ENCODE measurements at regions not wholly inside any gene's neighbourhood (a gene's known extent, or its start where the extent isn't known, plus 50 kb on each side); places are given as distances from the start of the nearest gene placed in this dataset.

DNA sequence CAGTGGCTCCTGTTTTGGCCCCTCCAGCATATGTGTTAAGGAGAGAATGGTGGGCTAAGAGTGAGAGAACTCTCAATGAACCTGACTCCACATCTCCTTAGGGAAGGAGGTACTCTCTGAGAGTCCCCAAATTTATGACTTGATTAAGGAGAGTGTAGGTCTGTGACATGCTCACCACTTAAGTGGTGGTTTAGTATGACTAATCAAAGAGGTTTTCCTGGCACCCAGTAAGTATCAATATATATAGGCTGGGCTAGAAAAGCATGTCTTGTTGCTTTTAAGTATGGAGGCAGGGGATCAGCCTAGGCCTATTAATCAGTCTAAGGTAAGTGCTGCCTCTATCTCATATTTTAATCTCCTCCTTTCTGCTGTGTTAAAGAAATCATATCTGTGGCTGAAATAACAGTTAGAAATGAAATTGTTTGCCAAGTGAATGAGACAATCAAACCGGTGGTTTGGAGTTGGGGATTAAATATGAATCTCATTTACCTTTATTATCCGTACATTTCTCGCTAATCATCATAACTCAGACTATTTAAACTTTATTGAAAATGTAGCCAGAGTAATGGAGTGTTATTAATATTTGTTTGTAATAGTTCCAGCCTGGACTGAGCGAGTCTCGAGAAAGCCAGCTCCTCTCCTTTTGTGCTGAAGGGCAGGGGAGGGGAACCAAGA is 107.7 kb upstream of the MEIS1 start:
- Histone ChIP-seq H3K4me3 (replicated peaks; ENCODE audit: insufficient read depth, low read length) (no peak overlapping the region), H3K27ac (replicated peaks) (no peak overlapping the region), H3K27me3 (ENCODE audit: insufficient read depth, poor library complexity, severe bottlenecking) (no peaks in the 10 kb centered on the region)
- no peak for DNase-seq (ENCODE audit: low read depth in 1 of 2, low spot score in 1 of 2)
- TF ChIP-seq, protein P1, sequence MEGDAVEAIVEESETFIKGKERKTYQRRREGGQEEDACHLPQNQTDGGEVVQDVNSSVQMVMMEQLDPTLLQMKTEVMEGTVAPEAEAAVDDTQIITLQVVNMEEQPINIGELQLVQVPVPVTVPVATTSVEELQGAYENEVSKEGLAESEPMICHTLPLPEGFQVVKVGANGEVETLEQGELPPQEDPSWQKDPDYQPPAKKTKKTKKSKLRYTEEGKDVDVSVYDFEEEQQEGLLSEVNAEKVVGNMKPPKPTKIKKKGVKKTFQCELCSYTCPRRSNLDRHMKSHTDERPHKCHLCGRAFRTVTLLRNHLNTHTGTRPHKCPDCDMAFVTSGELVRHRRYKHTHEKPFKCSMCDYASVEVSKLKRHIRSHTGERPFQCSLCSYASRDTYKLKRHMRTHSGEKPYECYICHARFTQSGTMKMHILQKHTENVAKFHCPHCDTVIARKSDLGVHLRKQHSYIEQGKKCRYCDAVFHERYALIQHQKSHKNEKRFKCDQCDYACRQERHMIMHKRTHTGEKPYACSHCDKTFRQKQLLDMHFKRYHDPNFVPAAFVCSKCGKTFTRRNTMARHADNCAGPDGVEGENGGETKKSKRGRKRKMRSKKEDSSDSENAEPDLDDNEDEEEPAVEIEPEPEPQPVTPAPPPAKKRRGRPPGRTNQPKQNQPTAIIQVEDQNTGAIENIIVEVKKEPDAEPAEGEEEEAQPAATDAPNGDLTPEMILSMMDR (IDR thresholded peaks at IDR 0.05; ENCODE audit: insufficient read depth, low read length), result no peak
- TF ChIP-seq SPI1 (IDR thresholded peaks at IDR 0.05; ENCODE audit: borderline replicate concordance, low read depth) (no peak), POLR2AphosphoS5 (IDR thresholded peaks at IDR 0.05; ENCODE audit: low read depth) (no peak), GABPA (IDR thresholded peaks at IDR 0.05; ENCODE audit: low read depth) (no peak)
- TF ChIP-seq, protein P2, sequence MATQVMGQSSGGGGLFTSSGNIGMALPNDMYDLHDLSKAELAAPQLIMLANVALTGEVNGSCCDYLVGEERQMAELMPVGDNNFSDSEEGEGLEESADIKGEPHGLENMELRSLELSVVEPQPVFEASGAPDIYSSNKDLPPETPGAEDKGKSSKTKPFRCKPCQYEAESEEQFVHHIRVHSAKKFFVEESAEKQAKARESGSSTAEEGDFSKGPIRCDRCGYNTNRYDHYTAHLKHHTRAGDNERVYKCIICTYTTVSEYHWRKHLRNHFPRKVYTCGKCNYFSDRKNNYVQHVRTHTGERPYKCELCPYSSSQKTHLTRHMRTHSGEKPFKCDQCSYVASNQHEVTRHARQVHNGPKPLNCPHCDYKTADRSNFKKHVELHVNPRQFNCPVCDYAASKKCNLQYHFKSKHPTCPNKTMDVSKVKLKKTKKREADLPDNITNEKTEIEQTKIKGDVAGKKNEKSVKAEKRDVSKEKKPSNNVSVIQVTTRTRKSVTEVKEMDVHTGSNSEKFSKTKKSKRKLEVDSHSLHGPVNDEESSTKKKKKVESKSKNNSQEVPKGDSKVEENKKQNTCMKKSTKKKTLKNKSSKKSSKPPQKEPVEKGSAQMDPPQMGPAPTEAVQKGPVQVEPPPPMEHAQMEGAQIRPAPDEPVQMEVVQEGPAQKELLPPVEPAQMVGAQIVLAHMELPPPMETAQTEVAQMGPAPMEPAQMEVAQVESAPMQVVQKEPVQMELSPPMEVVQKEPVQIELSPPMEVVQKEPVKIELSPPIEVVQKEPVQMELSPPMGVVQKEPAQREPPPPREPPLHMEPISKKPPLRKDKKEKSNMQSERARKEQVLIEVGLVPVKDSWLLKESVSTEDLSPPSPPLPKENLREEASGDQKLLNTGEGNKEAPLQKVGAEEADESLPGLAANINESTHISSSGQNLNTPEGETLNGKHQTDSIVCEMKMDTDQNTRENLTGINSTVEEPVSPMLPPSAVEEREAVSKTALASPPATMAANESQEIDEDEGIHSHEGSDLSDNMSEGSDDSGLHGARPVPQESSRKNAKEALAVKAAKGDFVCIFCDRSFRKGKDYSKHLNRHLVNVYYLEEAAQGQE (IDR thresholded peaks at IDR 0.05; ENCODE audit: insufficient replicate concordance, low read depth), result no peak

DNA sequence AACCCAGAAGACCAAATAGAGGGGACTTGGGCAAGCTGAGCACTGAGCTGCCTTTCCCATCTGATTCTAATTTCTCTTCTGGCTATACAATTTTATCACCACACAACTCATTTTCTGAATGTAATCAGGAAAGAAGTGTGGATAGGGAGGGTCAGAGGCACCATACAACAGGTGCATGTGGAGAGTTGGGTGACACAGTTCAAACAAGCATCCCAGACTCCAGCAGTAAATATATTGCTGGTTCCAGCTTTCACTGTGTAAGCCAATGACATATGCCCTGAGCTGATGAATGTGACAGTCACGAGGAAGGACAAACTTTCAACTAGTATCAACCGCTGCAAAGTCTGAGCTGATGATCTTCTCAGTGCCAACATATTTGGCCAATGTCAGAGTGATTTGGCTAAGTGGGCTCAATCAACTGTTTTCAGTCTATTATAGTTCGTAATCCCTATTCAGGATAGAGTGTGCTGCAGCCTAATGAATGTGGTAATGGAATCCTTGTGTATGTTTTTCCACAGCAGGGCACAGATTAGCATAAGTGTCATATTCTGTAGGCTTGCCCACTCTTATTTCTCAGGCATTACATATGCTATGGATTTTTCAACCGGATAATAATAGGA is 109.9 kb upstream of the MEIS1 start:
- TF ChIP-seq SPI1 (IDR thresholded peaks at IDR 0.05; ENCODE audit: borderline replicate concordance, low read depth), result no peak
- TF ChIP-seq POLR2AphosphoS5 (IDR thresholded peaks at IDR 0.05; ENCODE audit: low read depth), result no peak
- TF ChIP-seq, protein P1 (IDR thresholded peaks at IDR 0.05; ENCODE audit: insufficient read depth, low read length), result no peak
- TF ChIP-seq, protein P2 (IDR thresholded peaks at IDR 0.05; ENCODE audit: insufficient replicate concordance, low read depth), result no peak
- TF ChIP-seq GABPA (IDR thresholded peaks at IDR 0.05; ENCODE audit: low read depth), result no peak
- Histone ChIP-seq H3K4me3 (replicated peaks; ENCODE audit: insufficient read depth, low read length) (no peak overlapping the region), H3K27ac (replicated peaks) (no peak overlapping the region), H3K27me3 (ENCODE audit: insufficient read depth, poor library complexity, severe bottlenecking) (no peaks in the 10 kb centered on the region)
- no peak for DNase-seq (ENCODE audit: low read depth in 1 of 2, low spot score in 1 of 2)

DNA sequence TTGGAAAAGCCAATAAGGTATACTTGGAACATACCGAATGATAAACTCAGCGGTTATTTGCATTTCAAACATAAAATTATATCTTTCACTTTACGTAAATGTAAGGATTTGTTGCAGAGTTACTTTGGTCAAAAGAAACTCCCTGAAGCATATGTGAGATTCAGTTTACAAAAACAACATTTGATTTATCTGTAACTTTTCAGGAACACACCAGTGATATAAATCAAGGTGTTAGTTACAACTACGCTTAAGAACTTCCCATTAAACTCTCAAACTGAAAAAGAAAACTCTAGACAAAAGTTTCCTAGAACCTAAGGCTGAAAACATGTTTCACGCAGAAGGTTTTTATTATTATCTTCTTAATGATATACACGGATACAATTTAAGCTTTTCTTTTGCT is 110.6 kb upstream of the MEIS1 start:
- Histone ChIP-seq H3K4me3 (replicated peaks; ENCODE audit: insufficient read depth, low read length) (no peak overlapping the region), H3K27me3 (ENCODE audit: insufficient read depth, poor library complexity, severe bottlenecking) (no peaks in the 10 kb centered on the region), H3K27ac (replicated peaks) (no peak overlapping the region)
- DNase-seq (ENCODE audit: low read depth in 1 of 2, low spot score in 1 of 2), result no peak
- TF ChIP-seq SPI1 (IDR thresholded peaks at IDR 0.05; ENCODE audit: borderline replicate concordance, low read depth) (no peak), POLR2AphosphoS5 (IDR thresholded peaks at IDR 0.05; ENCODE audit: low read depth) (no peak), GABPA (IDR thresholded peaks at IDR 0.05; ENCODE audit: low read depth) (no peak)
- TF ChIP-seq, protein P1 (IDR thresholded peaks at IDR 0.05; ENCODE audit: insufficient read depth, low read length), result no peak
- TF ChIP-seq, protein P2 (IDR thresholded peaks at IDR 0.05; ENCODE audit: insufficient replicate concordance, low read depth), result no peak

All from HL-60 (cell line).